GM12865 (cell line): ENCODE measurements at regions not wholly inside any gene's neighbourhood (a gene's known extent, or its start where the extent isn't known, plus 50 kb on each side); places are given as distances from the start of the nearest gene placed in this dataset.
"Not testable (repeated sequence)": the region's sequence is repeated elsewhere in the genome, so short reads cannot be mapped to it uniquely, and the experiment has no call there.

ENCODE experiments used
- DNase-seq: peaks from one replicate; pipeline ENCODE4 v3.0.0; 2010; ENCODE audit warnings: low read depth
- H3K4me3 ChIP-seq: 2 replicates; pipeline ENCODE4 v1.5.1; 2011; ENCODE audit warnings: mild to moderate bottlenecking, low read depth, low read length, control low read depth
- TF ChIP-seq, protein P1 (sequence below): IDR thresholded peaks from 2 replicates; pipeline ENCODE4 v1.5.1; 2011; ENCODE audit warnings: low read length, control low read depth, low read depth, inconsistent platforms; ENCODE audit not compliant: insufficient read depth; ENCODE audit errors: missing control alignments

DNA sequence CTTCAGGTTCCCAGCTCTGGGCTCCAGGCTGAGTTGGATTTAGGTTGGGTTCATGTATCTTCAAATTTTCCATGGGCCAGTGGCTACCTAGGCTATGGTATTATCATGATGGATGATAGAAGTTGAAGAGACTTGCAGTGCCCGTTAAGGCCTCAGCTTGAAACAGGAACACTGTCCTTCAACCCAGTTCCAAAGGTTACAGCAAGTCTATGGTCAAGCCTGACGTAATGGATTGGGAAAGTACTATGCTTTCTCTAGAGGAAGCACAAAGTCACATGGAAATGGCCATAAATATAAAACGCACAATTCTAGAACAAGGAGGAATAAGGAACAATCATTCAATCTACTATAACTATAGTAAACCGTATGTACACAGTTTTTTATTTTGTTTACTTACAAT is 593.2 kb downstream of the ZEB2 start:
- TF ChIP-seq, protein P1, sequence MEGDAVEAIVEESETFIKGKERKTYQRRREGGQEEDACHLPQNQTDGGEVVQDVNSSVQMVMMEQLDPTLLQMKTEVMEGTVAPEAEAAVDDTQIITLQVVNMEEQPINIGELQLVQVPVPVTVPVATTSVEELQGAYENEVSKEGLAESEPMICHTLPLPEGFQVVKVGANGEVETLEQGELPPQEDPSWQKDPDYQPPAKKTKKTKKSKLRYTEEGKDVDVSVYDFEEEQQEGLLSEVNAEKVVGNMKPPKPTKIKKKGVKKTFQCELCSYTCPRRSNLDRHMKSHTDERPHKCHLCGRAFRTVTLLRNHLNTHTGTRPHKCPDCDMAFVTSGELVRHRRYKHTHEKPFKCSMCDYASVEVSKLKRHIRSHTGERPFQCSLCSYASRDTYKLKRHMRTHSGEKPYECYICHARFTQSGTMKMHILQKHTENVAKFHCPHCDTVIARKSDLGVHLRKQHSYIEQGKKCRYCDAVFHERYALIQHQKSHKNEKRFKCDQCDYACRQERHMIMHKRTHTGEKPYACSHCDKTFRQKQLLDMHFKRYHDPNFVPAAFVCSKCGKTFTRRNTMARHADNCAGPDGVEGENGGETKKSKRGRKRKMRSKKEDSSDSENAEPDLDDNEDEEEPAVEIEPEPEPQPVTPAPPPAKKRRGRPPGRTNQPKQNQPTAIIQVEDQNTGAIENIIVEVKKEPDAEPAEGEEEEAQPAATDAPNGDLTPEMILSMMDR = no peak
- H3K4me3 ChIP-seq = no peak overlapping the region
- DNase-seq = no peak

DNA sequence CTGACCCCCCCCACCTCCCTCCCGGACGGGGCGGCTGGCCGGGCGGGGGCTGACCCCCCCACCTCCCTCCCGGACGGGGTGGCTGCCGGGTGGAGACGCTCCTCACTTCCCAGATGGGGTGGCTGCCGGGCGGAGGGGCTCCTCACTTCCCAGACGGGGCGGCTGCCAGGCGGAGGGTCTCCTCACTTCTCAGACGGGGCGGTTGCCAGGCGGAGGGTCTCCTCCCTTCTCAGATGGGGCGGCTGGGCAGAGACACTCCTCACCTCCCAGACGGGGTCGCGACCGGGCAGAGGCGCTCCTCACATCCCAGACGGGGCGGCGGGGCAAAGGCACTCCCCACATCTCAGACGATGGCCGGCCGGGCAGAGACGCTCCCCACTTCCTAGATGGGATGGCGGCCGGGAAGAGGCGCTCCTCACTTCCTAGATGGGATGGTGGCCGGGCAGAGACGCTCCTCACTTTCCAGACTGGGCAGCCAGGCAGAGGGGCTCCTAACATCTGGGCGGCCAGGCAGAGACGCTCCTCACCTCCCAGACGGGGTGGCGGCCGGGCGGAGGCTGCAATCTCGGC is 597.6 kb downstream of the ZEB2 start:
- not testable (repeated sequence) for DNase-seq, H3K4me3 ChIP-seq

DNA sequence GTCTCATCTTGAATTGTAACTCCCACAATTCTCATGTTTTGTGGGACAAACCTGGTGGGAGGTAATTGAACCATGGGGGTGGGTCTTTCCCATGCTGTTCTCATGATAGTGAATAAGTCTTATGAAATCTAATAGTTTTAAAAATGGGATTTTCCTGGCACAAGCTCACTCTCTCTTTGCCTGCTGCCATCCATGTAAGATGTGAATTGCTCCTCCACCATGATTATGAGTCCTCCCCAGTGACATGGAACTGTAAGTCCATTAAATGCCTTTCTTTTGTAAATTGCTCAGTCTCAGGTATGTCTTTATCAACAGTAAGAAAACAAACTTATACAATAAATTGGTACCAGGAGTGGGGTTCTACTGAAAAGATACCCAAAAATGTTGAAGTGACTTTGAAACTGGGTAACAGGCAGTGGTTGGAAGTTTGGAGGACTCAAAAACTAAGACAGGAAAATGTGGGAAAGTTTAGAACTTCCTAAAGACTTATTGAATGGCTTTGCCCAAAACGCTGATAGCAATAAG is 601.4 kb downstream of the ZEB2 start:
- H3K4me3 ChIP-seq = no peak overlapping the region
- no peak for DNase-seq
- TF ChIP-seq, protein P1 = no peak

DNA sequence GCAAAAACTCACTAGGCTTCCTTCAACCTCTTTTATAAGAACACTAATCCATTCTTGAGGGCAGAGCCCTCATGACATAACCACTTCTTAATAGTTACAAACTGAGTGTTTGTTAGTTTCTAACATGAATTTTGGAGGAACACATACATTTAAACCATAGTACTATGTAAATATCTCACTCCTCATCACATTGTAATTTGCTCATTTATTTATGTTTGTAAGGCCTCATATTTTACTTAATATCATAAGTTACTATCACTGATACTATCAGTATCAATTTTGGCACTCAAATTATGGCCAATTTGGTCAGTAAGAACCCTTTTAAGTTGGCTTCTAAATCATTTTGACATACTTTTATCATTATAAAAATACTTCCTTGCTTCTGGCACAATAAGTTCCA is 603.1 kb downstream of the ZEB2 start:
- no peak for DNase-seq
- H3K4me3 ChIP-seq = no peak overlapping the region
- TF ChIP-seq, protein P1 = no peak

DNA sequence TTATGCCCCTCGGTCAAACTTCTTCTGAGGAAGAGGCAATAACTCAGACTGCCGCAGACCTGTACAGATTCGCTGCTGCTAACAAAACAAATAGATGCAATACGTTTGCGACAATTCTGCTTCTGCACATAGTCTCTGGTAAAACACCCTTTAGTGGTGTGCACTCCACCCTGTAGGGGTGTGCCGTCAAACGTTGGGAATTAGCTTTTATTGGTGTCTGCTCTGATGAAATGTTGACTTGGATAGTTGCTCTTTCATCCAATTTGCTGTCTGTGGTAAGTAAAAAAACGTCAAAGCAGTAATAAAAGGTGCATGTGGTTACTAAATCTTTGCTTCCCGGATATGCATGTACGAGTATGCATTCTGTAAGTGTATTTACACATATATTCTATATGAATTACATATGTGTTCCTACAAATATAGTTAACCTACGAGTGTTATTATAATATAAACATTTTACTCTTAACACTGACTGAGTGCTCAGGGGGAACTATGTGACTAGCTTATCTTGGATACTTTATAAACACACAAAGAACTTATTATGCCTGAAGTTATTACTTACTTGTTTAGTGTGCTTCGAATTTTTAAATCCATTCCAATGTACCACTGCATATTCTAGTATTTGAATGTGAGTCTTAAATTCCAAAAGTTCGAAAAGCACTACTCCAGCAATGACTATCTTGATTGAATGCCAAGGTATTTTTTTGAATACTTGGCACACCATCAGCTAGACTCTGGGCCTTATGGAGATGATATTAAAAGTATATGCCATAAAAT is 610.2 kb downstream of the ZEB2 start:
- TF ChIP-seq, protein P1 = no peak

DNA sequence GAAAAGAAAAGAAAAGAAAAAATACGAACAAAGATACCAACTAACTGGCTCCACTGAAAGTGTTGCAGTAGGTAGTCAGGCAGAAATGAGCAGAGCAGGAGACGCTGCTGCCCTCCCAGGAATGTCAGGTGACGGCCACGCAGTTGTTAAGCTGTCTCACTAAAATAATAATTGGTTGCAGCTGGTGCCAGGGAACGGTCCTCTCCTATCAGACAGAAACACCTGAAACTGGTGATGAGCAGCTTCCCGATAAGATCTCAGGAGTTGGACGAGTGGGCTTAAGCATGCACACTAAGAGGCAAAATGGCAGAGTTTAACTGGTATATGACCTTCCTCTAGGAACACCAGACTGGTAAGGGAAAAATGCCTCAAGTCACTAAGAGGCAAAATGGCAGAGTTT is 611.1 kb downstream of the ZEB2 start:
- TF ChIP-seq, protein P1 = no peak
- no peak overlapping the region for H3K4me3 ChIP-seq
- no peak for DNase-seq

More for the DNA sequence above, 610.2 kb downstream of the ZEB2 start:
- no peak overlapping the region for H3K4me3 ChIP-seq
- DNase-seq = no peak

DNA sequence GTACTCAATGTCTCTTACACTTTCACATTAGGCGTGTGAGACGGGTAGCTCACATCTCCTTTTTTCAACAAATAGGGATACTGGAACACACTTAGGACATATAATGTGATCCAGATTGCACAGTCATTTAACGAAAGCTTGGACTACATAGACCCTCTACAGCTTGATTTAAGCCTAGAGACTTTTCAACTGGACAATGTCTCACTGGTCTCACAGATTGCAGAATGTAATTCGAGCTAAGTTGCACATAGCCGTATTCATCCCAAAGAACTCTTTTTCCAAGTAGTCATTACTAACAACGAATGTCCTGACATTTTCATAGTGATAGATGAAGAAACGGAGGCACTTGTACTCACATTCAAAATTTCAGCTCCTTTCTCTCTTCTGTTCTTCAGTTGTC is 612.1 kb downstream of the ZEB2 start:
- TF ChIP-seq, protein P1 = no peak
- no peak overlapping the region for H3K4me3 ChIP-seq
- no peak for DNase-seq
